ENCODE measurements at regions not wholly inside any gene's neighbourhood (a gene's known extent, or its start where the extent isn't known, plus 50 kb on each side); places are given as distances from the start of the nearest gene placed in this dataset.
A peak's percentile ranks its signal among the peaks of the same experiment; 100 is the strongest.

- Histone ChIP-seq H3K4me1 (no peaks in the 10 kb centered on the region), H3K4me2 (no peak overlapping the region), H3K4me3 (no peak overlapping the region), H3K27ac (no peak overlapping the region), H3K9me3 (no peaks in the 10 kb centered on the region)
- ChIA-PET POLR2A (no interaction called here), CTCF (no interaction called here)
- DNase-seq (ENCODE audit: low read depth in 1 of 2, low spot score in 1 of 2) (no peak), ATAC-seq (peak in 1 of 2 experiments; percentile 85; a peak in 3 of 6 replicates), FAIRE-seq (no peak)
- TF ChIP-seq, protein P1, sequence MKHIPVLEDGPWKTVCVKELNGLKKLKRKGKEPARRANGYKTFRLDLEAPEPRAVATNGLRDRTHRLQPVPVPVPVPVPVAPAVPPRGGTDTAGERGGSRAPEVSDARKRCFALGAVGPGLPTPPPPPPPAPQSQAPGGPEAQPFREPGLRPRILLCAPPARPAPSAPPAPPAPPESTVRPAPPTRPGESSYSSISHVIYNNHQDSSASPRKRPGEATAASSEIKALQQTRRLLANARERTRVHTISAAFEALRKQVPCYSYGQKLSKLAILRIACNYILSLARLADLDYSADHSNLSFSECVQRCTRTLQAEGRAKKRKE (CRISPR knock-in tag; IDR thresholded peaks at IDR 0.05; ENCODE audit: low read depth): no peak
- TF ChIP-seq CHD4 (IDR thresholded peaks at IDR 0.05; ENCODE audit: borderline replicate concordance) (no peak), GATA3 (IDR thresholded peaks at IDR 0.05; ENCODE audit: borderline replicate concordance) (no peak), EHMT2 (IDR thresholded peaks at IDR 0.05; ENCODE audit: low read depth) (no peak), HDAC2 (IDR thresholded peaks at IDR 0.05) (no peak), RAD21 (conservative IDR thresholded peaks at IDR 0.05 in 1 of 2, IDR thresholded peaks at IDR 0.05 in 1 of 2) (peak; percentile 60 to 62), SMC3 (IDR thresholded peaks at IDR 0.05) (peak; percentile 33; the same call in 1 of the 3 replicates), CHD2 (IDR thresholded peaks at IDR 0.05; ENCODE audit: low read length, partially characterized antibody) (no peak), FOSL2 (IDR thresholded peaks at IDR 0.05) (no peak), FOSL2 (CRISPR knock-in tag; IDR thresholded peaks at IDR 0.05) (no peak), FOSB (CRISPR knock-in tag; IDR thresholded peaks at IDR 0.05) (no peak), RCOR1 (IDR thresholded peaks at IDR 0.05; ENCODE audit: low read depth, low read length) (no peak), HOXB13 (CRISPR knock-in tag; IDR thresholded peaks at IDR 0.05; ENCODE audit: low read depth) (no peak), SREBF2 (IDR thresholded peaks at IDR 0.05) (no peak), EP300 (IDR thresholded peaks at IDR 0.05) (no peak)
- TF ChIP-seq, protein P2, sequence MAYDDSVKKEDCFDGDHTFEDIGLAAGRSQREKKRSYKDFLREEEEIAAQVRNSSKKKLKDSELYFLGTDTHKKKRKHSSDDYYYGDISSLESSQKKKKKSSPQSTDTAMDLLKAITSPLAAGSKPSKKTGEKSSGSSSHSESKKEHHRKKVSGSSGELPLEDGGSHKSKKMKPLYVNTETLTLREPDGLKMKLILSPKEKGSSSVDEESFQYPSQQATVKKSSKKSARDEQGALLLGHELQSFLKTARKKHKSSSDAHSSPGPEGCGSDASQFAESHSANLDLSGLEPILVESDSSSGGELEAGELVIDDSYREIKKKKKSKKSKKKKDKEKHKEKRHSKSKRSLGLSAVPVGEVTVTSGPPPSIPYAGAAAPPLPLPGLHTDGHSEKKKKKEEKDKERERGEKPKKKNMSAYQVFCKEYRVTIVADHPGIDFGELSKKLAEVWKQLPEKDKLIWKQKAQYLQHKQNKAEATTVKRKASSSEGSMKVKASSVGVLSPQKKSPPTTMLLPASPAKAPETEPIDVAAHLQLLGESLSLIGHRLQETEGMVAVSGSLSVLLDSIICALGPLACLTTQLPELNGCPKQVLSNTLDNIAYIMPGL (CRISPR knock-in tag; IDR thresholded peaks at IDR 0.05; ENCODE audit: borderline replicate concordance): no peak
- TF ChIP-seq, protein P3, sequence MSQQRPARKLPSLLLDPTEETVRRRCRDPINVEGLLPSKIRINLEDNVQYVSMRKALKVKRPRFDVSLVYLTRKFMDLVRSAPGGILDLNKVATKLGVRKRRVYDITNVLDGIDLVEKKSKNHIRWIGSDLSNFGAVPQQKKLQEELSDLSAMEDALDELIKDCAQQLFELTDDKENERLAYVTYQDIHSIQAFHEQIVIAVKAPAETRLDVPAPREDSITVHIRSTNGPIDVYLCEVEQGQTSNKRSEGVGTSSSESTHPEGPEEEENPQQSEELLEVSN (IDR thresholded peaks at IDR 0.05; ENCODE audit: borderline replicate concordance, low read depth): no peak
- TF ChIP-seq, protein P4, sequence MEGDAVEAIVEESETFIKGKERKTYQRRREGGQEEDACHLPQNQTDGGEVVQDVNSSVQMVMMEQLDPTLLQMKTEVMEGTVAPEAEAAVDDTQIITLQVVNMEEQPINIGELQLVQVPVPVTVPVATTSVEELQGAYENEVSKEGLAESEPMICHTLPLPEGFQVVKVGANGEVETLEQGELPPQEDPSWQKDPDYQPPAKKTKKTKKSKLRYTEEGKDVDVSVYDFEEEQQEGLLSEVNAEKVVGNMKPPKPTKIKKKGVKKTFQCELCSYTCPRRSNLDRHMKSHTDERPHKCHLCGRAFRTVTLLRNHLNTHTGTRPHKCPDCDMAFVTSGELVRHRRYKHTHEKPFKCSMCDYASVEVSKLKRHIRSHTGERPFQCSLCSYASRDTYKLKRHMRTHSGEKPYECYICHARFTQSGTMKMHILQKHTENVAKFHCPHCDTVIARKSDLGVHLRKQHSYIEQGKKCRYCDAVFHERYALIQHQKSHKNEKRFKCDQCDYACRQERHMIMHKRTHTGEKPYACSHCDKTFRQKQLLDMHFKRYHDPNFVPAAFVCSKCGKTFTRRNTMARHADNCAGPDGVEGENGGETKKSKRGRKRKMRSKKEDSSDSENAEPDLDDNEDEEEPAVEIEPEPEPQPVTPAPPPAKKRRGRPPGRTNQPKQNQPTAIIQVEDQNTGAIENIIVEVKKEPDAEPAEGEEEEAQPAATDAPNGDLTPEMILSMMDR (IDR thresholded peaks at IDR 0.05): peak; percentile 47
- WGBS (ENCODE audit: missing lambda C conversion rate): 2% methylated on average over 1 of the region's 1 CpG
Observed at GRCh38 chr3:86245360-86245759, 745.6 kb downstream of the VGLL3 start.

DNA sequence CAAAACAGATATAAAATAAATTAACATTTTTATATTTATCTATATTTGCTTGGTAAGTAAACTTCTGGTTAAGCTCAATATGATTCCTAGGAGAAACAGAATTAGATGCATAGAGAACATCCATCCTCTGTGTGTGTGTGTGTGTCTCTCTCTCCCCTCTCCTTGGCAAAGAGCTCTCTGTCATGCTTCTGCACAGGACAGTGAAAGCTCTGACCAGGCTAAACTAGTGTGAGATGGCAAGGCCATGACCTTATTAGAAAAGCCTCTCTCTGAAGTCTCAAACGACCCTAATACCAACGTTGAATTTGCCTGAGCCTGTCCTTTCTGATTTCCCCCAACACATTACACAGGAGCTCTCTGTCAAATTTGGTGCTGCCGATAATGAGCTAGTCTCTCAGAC is 746.0 kb downstream of the VGLL3 start:
- TF ChIP-seq RARB (CRISPR knock-in tag; IDR thresholded peaks at IDR 0.05): no peak
- TF ChIP-seq, protein P3 (IDR thresholded peaks at IDR 0.05; ENCODE audit: borderline replicate concordance, low read depth): no peak
- no peak for TF ChIP-seq CHD2 (IDR thresholded peaks at IDR 0.05; ENCODE audit: low read length, partially characterized antibody)
- H3K27ac ChIP-seq: no peak overlapping the region
- DNase-seq (ENCODE audit: low read depth in 1 of 2, low spot score in 1 of 2): no peak
- ChIA-PET CTCF (no interaction called here), POLR2A (no interaction called here)
- no peak for FAIRE-seq
- no peaks in the 10 kb centered on the region for H3K4me1 ChIP-seq
- ATAC-seq: peak in 1 of 2 experiments; percentile 85; a peak in 3 of 6 replicates
- no peaks in the 10 kb centered on the region for H3K9me3 ChIP-seq
- WGBS (ENCODE audit: missing lambda C conversion rate): 24% methylated on average over 3 of the region's 3 CpGs
- H3K4me3 ChIP-seq: no peak overlapping the region
- H3K4me2 ChIP-seq: 0 out of 3 replicates have a peak overlapping the region, but pooled peaks have one; percentile 17

Data from A549 (cell line).